Brain microvascular endothelial cell (primary cell): ENCODE measurements at regions not wholly inside any gene's neighbourhood (a gene's known extent, or its start where the extent isn't known, plus 50 kb on each side); places are given as distances from the start of the nearest gene placed in this dataset.
A peak's percentile ranks its signal among the peaks of the same experiment; 100 is the strongest.

Experiments used
- DNase-seq: peaks from one replicate; pipeline ENCODE4 v3.0.0-alpha.2; 2020
- H3K27ac ChIP-seq: fragments of 250-450 bp; sonication (Bioruptor Pico); 2 replicates; pipeline ENCODE4 v1.5.1; 2020; ENCODE audit warnings: mild to moderate bottlenecking, moderate library complexity
- H3K27me3 ChIP-seq: fragments of 250-450 bp; sonication (Bioruptor Pico); replicated peaks from 2 replicates; pipeline ENCODE4 v1.5.1; 2020; ENCODE audit warnings: mild to moderate bottlenecking
- H3K36me3 ChIP-seq: fragments of 250-450 bp; sonication (Bioruptor Pico); replicated peaks from 2 replicates; pipeline ENCODE4 v1.5.1; 2020; ENCODE audit warnings: mild to moderate bottlenecking
- H3K4me3 ChIP-seq: 2 replicates; pipeline ENCODE4 v1.5.1; 2011; ENCODE audit warnings: low read depth, mild to moderate bottlenecking, control low read depth, low read length, moderate library complexity
- in situ Hi-C: cut with HindIII; loops from 2 replicates; pipeline ENCODE4 v1.10.0; 2017; ENCODE audit warnings: low sequenced_read_pairs, low pct_ligation_motif_present
- TF ChIP-seq, protein P1 (sequence below): IDR thresholded peaks from 2 replicates; pipeline ENCODE4 v1.5.1; 2011; ENCODE audit warnings: low read depth, mild to moderate bottlenecking, moderate library complexity, low read length, control low read depth, inconsistent platforms; ENCODE audit errors: missing control alignments

DNA sequence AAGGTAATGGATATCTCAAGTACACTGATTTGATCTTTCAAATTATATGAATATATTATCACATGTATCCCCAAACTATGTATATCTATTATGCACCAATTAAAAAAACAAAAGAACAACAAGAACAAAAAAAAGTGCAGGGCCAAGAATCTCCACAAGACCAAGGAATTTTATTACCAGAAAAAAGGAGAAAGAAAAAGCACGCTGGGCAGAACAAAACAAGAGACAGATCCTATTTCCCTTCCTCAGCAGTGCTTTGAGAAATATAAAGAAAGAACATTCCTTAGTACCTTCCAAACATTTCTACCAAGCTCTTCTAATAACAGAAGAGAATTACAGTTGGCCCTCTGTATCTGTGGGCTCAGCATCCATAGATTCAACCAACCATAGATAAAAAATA, 144.7 kb upstream of the CREB1 start:
- H3K27me3 ChIP-seq, result no peaks in the 10 kb centered on the region
- no peak overlapping the region for H3K4me3 ChIP-seq
- TF ChIP-seq, protein P1, sequence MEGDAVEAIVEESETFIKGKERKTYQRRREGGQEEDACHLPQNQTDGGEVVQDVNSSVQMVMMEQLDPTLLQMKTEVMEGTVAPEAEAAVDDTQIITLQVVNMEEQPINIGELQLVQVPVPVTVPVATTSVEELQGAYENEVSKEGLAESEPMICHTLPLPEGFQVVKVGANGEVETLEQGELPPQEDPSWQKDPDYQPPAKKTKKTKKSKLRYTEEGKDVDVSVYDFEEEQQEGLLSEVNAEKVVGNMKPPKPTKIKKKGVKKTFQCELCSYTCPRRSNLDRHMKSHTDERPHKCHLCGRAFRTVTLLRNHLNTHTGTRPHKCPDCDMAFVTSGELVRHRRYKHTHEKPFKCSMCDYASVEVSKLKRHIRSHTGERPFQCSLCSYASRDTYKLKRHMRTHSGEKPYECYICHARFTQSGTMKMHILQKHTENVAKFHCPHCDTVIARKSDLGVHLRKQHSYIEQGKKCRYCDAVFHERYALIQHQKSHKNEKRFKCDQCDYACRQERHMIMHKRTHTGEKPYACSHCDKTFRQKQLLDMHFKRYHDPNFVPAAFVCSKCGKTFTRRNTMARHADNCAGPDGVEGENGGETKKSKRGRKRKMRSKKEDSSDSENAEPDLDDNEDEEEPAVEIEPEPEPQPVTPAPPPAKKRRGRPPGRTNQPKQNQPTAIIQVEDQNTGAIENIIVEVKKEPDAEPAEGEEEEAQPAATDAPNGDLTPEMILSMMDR, result no peak
- DNase-seq, result no peak
- no peaks in the 10 kb centered on the region for H3K36me3 ChIP-seq
- H3K27ac ChIP-seq, result no peak overlapping the region
- in situ Hi-C loops, result no loop called here

DNA sequence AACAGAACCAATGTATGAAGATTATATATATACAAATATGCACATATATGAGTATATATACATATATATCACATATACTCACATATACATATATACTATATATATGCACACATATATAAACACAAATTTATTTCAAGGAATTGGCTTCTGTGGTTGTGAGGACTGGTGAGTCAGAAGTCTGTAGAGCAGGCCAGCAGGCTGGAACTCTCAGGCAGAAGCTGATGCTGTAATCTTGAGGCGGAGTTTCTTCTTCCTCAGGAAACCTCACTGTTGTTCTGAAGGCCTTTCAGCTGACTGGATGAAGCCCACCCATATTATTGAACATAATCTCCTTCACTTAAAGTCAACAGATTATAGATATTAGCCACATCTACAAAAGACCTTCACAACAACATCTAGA, 143.9 kb upstream of the CREB1 start:
- in situ Hi-C loops, result no loop called here
- peak; percentile 88 for DNase-seq
- Histone ChIP-seq H3K27ac (peak overlapping the region; percentile 66), H3K27me3 (no peaks in the 10 kb centered on the region), H3K4me3 (no peak overlapping the region), H3K36me3 (no peaks in the 10 kb centered on the region)
- TF ChIP-seq, protein P1, result no peak

DNA sequence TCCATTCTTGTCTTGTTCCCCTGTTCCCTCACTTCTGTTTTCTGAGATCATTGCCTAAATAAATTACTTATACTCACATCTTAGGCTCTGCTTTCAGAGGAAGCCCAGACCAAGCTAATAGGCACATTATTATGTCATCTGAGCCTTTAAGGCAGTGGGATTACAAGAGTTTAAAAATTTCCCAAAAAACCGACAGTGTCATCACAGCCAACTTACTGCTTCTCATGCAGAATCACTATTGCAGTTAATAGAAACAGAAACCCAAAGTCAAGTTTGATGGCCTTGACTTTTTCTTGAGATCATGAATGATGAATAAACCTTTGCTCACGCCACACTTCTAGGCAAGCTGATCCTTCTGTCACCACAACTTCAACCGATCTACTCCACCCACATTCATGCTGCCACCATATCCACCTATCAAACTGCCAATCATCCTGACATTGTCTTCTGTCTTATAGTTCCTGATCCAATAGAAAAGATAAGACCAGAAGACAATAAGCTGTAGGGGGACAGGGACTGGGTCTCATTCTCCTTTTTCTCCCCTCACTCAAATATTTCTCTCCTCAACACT, 142.7 kb upstream of the CREB1 start:
- in situ Hi-C loops, result no loop called here
- Histone ChIP-seq H3K27ac (no peak overlapping the region), H3K36me3 (no peaks in the 10 kb centered on the region), H3K27me3 (no peaks in the 10 kb centered on the region), H3K4me3 (no peak overlapping the region)
- TF ChIP-seq, protein P1, result no peak
- DNase-seq, result no peak

DNA sequence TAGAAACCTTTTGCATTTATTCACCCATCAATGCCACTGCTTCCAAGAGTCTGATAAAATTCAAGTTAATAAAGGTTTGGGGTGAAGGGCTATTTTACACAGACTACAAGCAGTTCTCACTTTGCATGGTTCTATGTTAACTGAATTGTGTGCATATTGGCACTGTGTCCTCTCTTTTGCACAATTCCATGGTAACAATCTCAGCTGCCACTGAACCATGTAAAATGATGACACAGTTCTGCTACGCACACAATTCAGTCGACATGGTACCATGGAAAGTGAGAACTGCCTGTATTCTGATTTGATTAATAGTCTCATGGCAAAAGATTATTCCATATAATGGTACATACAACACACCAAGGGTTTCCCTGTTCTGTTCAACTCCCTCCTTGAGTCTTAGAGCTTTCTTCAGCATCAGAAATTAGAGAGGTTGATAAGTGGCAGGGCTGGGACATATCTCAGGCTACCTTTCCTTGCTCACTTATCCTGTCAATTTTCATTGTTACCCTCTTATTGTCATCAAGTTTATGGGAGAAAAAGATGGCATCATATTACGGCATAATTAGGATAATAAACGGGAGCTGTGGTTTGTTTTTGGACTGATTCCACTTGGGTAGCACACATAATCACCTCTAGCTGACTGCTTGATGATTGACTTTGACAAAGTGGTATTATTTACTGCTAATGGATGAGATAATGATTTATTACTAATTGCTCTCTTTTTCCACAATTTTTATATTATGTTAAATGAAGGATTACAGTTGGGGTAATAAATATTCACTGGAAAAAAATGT, 139.3 kb upstream of the CREB1 start:
- Histone ChIP-seq H3K36me3 (no peaks in the 10 kb centered on the region), H3K27me3 (no peaks in the 10 kb centered on the region), H3K27ac (no peak overlapping the region), H3K4me3 (no peak overlapping the region)
- DNase-seq, result no peak
- in situ Hi-C loops, result no loop called here
- TF ChIP-seq, protein P1, result no peak

DNA sequence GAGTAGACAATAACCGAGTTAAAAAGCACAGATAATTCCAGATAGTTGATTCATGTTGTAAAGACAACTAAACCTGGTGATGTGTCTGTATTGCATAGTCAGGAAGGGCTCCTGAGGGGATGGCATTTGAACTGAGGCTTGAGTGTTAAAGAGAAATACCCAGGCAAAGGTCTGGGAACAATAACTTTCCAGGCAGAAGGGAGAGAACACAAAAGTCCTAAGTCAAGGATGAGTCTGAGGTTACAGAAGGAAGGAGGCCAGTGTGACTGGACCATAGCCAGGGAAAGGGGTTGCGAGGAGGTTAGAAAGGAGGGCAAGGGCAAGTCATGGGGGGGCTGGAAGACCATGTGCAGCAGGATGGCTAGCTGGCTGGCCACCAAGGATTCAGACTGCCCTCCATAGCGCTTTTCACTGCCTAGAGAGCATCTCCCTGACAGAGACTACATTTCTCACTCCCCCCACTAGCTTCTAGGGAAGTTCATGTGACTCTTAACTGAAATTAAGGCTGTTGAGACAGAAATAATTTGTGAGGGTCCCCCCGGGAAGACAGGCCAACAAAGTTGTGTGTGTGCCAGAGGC, 135.5 kb upstream of the CREB1 start:
- peak; percentile 62 for DNase-seq
- peak overlapping the region; percentile 99 for H3K27ac ChIP-seq
- in situ Hi-C loops, result no loop called here
- TF ChIP-seq, protein P1, result no peak
- no peak overlapping the region for H3K4me3 ChIP-seq
- no peaks in the 10 kb centered on the region for H3K36me3 ChIP-seq
- no peaks in the 10 kb centered on the region for H3K27me3 ChIP-seq
